AG10803 (cell line): ENCODE measurements at regions not wholly inside any gene's neighbourhood (a gene's known extent, or its start where the extent isn't known, plus 50 kb on each side); places are given as distances from the start of the nearest gene placed in this dataset.
"Not testable (repeated sequence)": the region's sequence is repeated elsewhere in the genome, so short reads cannot be mapped to it uniquely, and the experiment has no call there.

ENCODE experiments used
- DNase-seq: peaks from one replicate; pipeline ENCODE4 v3.0.0; 2010; ENCODE audit warnings: low read depth
- H3K4me3 ChIP-seq: 2 replicates; pipeline ENCODE4 v1.5.1; 2011; ENCODE audit warnings: mild to moderate bottlenecking, low read length, control low read depth
- TF ChIP-seq, protein P1 (sequence below): conservative IDR thresholded peaks from 2 replicates; pipeline ENCODE4 v1.5.1; 2011; ENCODE audit warnings: mild to moderate bottlenecking, low read length, control low read depth, inconsistent platforms

DNA sequence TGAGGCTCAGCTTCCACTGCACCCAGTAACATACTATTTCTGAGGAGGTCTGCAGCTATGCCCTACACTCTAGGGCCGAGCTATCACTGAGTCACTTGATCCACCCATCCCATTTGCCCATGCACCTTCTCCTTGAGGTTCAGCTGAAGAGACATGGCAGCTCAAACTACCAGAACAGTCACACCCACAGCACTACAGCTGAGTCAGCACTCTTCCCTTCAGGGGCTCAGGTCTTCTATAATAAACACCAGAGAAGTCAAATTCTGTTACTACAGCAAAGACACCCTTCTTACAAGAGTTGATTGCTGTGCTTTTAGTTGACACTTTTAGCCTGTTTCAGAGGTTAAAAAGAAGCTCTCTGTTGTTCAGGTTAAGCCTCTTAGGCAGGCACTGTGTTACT lies 1696.4 kb upstream of the ADGRL3 start:
- TF ChIP-seq, protein P1, sequence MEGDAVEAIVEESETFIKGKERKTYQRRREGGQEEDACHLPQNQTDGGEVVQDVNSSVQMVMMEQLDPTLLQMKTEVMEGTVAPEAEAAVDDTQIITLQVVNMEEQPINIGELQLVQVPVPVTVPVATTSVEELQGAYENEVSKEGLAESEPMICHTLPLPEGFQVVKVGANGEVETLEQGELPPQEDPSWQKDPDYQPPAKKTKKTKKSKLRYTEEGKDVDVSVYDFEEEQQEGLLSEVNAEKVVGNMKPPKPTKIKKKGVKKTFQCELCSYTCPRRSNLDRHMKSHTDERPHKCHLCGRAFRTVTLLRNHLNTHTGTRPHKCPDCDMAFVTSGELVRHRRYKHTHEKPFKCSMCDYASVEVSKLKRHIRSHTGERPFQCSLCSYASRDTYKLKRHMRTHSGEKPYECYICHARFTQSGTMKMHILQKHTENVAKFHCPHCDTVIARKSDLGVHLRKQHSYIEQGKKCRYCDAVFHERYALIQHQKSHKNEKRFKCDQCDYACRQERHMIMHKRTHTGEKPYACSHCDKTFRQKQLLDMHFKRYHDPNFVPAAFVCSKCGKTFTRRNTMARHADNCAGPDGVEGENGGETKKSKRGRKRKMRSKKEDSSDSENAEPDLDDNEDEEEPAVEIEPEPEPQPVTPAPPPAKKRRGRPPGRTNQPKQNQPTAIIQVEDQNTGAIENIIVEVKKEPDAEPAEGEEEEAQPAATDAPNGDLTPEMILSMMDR = no peak
- DNase-seq = no peak
- H3K4me3 ChIP-seq = no peak overlapping the region

DNA sequence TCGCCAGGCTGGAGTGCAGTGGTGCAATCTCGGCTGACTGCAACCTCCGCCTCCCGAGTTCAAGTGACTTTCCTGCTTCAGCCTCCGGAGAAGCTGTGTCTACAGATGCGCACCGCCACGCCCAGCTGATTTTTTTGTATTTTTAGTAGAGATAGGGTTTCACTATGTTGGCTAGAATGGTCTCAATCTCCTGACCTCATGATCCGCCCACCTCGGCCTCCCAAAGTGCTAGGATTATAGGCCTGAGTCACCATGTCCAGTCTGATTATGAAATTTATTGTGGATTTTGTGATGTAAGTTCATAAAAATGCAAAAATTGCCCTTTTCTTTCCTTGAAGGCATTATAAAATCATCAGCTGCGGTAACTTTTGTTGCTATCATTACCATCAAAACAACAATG lies 1688.3 kb upstream of the ADGRL3 start:
- peak; percentile 0 for DNase-seq
- H3K4me3 ChIP-seq = not testable (repeated sequence)

DNA sequence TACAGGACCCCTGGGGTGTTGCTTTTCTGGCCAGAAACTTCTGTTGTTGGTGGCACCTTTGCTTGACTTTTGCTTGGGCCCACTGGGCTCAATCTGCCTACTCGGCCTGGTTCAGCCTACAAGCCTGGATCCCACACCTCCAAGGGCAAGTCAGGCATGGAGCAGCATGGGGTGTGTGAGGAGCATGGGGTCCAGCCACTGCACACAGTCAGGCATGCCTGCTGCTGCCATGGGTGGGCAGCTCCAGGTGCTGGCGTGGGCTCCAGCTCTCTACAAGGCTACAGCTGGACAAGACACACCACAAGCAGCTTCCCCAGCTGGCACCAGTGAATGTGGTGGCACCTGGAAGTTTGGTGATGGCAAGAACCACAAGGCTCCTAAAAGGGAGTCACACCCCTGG lies 1683.1 kb upstream of the ADGRL3 start:
- no peak for DNase-seq
- no peak overlapping the region for H3K4me3 ChIP-seq
- TF ChIP-seq, protein P1 = no peak

DNA sequence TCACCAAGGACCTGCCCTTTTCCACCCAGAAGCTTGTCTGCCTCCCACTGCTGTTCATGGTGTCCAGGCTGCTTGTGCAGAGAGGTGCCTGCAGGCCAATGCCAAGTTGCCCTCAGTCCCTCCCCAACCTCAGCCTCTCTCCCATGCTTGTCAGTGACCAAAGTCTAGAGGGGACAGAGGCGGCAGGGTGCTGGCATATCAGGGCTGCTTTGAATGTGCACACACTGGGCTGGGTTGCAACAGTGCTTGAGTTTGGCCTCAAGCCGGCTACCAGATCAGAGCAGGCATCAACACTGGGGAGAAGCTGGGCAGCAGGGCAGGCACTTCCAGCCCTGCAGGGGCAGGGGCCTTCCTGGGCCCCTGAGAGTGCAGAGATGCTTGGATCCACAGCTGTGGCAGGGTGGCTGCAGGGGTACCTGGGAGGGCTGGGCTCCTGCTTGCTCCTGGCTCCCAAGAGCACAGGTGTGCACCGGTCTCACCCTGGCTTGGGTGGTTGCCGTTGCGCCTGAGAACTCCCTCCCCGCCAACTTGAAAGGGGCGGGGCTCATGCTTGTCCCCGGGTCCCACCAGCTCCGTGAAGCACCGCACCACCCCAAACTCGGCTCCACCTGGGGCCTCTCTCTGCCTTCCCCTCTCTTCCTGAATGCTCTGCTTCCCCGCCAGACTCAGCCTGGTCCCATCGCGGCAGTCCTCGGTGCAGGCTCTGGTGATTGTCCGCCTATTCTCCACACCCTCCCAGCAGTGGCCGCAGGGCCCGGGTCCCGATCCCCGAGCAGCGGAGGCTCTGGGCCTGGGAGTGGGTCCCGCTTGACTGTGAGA lies 1681.9 kb upstream of the ADGRL3 start:
- no peak overlapping the region for H3K4me3 ChIP-seq
- TF ChIP-seq, protein P1 = no peak
- DNase-seq = no peak

DNA sequence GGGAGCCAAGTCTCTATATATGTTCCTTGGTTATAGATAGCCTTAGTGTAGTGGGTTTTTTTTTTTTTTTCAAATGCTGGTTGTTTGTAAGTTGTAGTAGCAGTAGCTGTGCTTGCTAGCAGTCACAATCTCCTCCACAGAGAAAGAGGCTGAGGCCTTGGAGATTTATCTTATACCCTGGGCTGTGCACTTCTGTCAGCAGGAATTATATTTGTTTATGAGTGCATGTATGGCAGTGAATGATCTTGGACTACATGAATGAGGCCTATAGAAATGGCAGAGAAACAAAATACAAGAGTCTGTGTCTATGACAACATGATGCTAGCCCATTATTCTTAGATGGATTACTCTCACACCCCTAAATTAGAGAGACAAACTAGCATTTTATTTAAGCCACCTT lies 1674.2 kb upstream of the ADGRL3 start:
- DNase-seq = no peak
- H3K4me3 ChIP-seq = no peak overlapping the region
- TF ChIP-seq, protein P1 = no peak

DNA sequence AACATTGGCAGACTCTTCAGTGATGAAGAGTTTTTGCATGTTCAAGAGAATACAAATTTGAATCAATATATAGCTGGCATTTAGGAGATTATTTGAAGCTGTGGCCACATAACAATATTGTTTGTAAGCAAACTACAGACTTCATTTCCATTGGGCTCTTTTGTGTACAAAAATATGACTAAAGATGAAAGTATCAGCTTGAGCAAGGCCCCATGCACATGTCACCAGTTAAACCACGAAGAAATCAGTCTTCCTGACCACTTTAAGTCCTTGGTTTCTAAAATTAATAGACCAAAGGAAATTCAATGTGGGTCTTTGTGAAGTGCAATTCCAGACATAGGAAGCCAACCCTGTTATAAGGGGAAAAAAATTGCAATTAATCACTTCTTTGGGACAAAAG lies 1664.6 kb upstream of the ADGRL3 start:
- H3K4me3 ChIP-seq = no peak overlapping the region
- TF ChIP-seq, protein P1 = no peak
- no peak for DNase-seq

DNA sequence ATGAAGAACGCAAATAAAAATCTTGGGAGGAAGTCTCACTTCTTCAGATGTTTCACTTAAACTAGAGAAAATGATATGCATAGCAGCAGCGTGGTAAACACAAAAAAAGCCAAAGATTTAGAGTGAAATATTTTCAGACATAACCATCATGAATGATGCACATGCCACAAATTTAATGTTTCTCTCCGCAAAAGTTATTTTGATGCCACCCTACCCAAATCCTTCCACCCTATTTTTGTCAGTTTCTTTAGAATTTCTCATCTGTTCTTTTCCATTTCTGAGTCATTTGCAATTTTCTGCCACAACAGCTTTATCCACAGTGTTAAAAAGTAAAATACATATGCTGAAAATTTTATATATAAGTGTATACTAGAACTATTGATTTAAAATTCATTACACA lies 1663.7 kb upstream of the ADGRL3 start:
- TF ChIP-seq, protein P1 = no peak
- no peak for DNase-seq
- H3K4me3 ChIP-seq = no peak overlapping the region
